GM19467 (cell line): ENCODE measurements at regions not wholly inside any gene's neighbourhood (a gene's known extent, or its start where the extent isn't known, plus 50 kb on each side); places are given as distances from the start of the nearest gene placed in this dataset.

ENCODE experiments used
- ATAC-seq: cut with Tn5 transposase; IDR thresholded peaks from one replicate; pipeline ENCODE4 v1.9.1; 2021; ENCODE audit warnings: mild to moderate bottlenecking, moderate library complexity; ENCODE audit not compliant: unreplicated experiment

- no peak for ATAC-seq
Observed at GRCh38 chr1:222301652-222302051, 246.3 kb downstream of the HHIPL2 start.

- ATAC-seq: no peak
Observed at GRCh38 chr1:222299524-222299923, 248.4 kb downstream of the HHIPL2 start.

- ATAC-seq: no peak
Observed at GRCh38 chr1:222290866-222291265, 257.0 kb downstream of the HHIPL2 start.

GRCh38 chr1:222288053-222288452 lies 259.9 kb downstream of the HHIPL2 start:
- ATAC-seq: no peak

- ATAC-seq: no peak
Observed at GRCh38 chr1:222286011-222286410, 261.9 kb downstream of the HHIPL2 start.

- no peak for ATAC-seq
Observed at GRCh38 chr1:222285526-222285925, 262.4 kb downstream of the HHIPL2 start.

- no peak for ATAC-seq
Observed at GRCh38 chr1:222284466-222284865, 263.4 kb downstream of the HHIPL2 start.

- no peak for ATAC-seq
Observed at GRCh38 chr1:222283147-222283768, 264.6 kb downstream of the HHIPL2 start.

- ATAC-seq: no peak
Observed at GRCh38 chr1:222279591-222279990, 268.3 kb downstream of the HHIPL2 start.

- ATAC-seq: no peak
Observed at GRCh38 chr1:222278501-222278900, 269.4 kb downstream of the HHIPL2 start.

GRCh38 chr1:222275729-222276465 lies 272.0 kb downstream of the HHIPL2 start:
- no peak for ATAC-seq

GRCh38 chr1:222275001-222275728 lies 272.7 kb downstream of the HHIPL2 start:
- no peak for ATAC-seq

- ATAC-seq: no peak
Observed at GRCh38 chr1:222266223-222267196, 281.4 kb downstream of the HHIPL2 start.

GRCh38 chr1:222263791-222264190 lies 284.1 kb downstream of the HHIPL2 start:
- ATAC-seq: no peak

- no peak for ATAC-seq
Observed at GRCh38 chr1:222257027-222257426, 290.9 kb downstream of the HHIPL2 start.

- no peak for ATAC-seq
Observed at GRCh38 chr1:222256058-222256457, 291.8 kb downstream of the HHIPL2 start.

GRCh38 chr1:222252788-222253187 lies 295.1 kb downstream of the HHIPL2 start:
- no peak for ATAC-seq

- no peak for ATAC-seq
Observed at GRCh38 chr1:222251847-222252246, 296.1 kb downstream of the HHIPL2 start.

- ATAC-seq: no peak
Observed at GRCh38 chr1:222250376-222250775, 297.5 kb downstream of the HHIPL2 start.

- no peak for ATAC-seq
Observed at GRCh38 chr1:222247811-222248310, 300.0 kb downstream of the HHIPL2 start.

GRCh38 chr1:222247081-222247480 lies 300.8 kb downstream of the HHIPL2 start:
- no peak for ATAC-seq
